Activated T-cell treated with anti-CD3 and anti-CD28 coated beads, Interleukin-2, amount 50 U/mL, for 4 hours (primary cell): ENCODE measurements at regions not wholly inside any gene's neighbourhood (a gene's known extent, or its start where the extent isn't known, plus 50 kb on each side); places are given as distances from the start of the nearest gene placed in this dataset.

Experiments used
- ATAC-seq, 2 donors: fragments of 200-7000 bp; cut with Tn5 transposase; one replicate each; pipeline ENCODE4 v1.10.0; 2021
- DNase-seq: peaks from one replicate; pipeline ENCODE4 v3.0.0-alpha.2; 2020
- H3K27me3 Mint-ChIP-seq: one replicate; pipeline ENCODE4 v1.8.0; 2021; ENCODE audit warnings: low read depth, mixed read lengths
- H3K36me3 Mint-ChIP-seq: one replicate; pipeline ENCODE4 v1.8.0; 2022; ENCODE audit warnings: mixed read lengths; ENCODE audit not compliant: insufficient read depth
- H3K4me1 Mint-ChIP-seq: one replicate; pipeline ENCODE4 v1.8.0; 2021; ENCODE audit warnings: low read depth, mixed read lengths
- H3K4me3 Mint-ChIP-seq: one replicate; pipeline ENCODE4 v1.8.0; 2021; ENCODE audit warnings: mild to moderate bottlenecking, moderate library complexity, mixed read lengths
- H3K9me3 Mint-ChIP-seq: one replicate; pipeline ENCODE4 v1.8.0; 2021; ENCODE audit warnings: mixed read lengths

- ATAC-seq (peak in 1 of 2 donors; percentile 48), DNase-seq (no peak)
- no peaks in the 10 kb centered on the region for H3K36me3 Mint-ChIP-seq
- no peak overlapping the region for H3K4me3 Mint-ChIP-seq
- H3K4me1 Mint-ChIP-seq: no peaks in the 10 kb centered on the region
- H3K9me3 Mint-ChIP-seq: no peaks in the 10 kb centered on the region
- no peaks in the 10 kb centered on the region for H3K27me3 Mint-ChIP-seq
Observed at GRCh38 chr12:89129167-89129870, 223.0 kb downstream of the DUSP6 start.

GRCh38 chr12:89126712-89127111, 225.6 kb downstream of the DUSP6 start:
- Mint-ChIP-seq H3K4me1 (no peaks in the 10 kb centered on the region), H3K27me3 (no peaks in the 10 kb centered on the region), H3K36me3 (no peaks in the 10 kb centered on the region), H3K9me3 (no peaks in the 10 kb centered on the region), H3K4me3 (no peak overlapping the region)
- ATAC-seq (no peak), DNase-seq (no peak)

DNA sequence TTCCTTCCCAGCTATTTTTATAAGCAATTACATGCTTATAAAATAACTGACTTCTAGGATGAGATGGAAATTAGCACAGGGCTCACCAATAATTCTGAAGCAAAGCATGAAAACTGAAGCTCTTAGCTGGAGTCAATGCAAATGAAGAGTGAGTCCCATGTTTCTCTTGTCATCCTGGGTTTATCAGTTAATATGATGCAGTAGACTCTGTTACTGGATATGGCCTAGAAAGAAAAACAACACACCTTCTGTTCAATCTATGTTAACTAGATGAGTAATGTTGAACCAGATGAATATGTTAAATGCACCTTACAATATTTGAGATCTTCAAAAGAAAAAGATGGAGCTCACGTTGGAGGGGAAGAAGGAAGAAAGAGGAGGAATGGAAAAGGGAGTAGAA, 229.4 kb downstream of the DUSP6 start:
- no peaks in the 10 kb centered on the region for H3K36me3 Mint-ChIP-seq
- no peaks in the 10 kb centered on the region for H3K9me3 Mint-ChIP-seq
- DNase-seq (no peak), ATAC-seq (no peak)
- H3K27me3 Mint-ChIP-seq: no peaks in the 10 kb centered on the region
- H3K4me3 Mint-ChIP-seq: no peak overlapping the region
- no peaks in the 10 kb centered on the region for H3K4me1 Mint-ChIP-seq

DNA sequence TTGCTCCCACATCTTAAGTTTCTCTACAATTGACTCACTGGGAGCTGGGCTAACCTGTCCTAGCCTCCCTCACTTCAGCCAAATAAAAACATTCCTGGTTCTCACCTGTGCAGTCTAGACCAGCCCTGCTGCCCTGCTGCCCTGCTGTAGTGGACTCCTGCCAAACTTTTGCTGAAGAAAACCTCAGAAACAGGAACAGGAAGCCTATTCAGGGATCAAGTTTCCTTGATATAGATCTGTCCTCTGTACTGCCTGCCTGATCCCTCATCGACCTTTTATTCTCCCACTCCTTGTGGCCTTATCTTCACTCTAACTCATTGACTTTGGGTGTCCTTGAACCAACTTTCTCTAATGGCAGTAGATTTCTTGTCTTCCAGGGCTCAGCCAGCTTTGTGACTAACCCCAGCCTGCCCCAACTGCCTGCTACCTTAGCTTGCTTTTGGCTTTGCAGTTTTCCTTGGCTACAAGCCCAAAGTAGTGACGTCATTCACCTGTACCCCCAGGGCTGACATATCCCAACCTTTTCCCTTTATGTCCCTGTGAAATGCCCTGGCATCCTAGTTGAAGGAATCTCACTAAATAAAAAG, 234.8 kb downstream of the DUSP6 start:
- Mint-ChIP-seq H3K36me3 (no peaks in the 10 kb centered on the region), H3K4me1 (no peaks in the 10 kb centered on the region), H3K27me3 (no peaks in the 10 kb centered on the region), H3K4me3 (no peak overlapping the region), H3K9me3 (no peaks in the 10 kb centered on the region)
- DNase-seq: no peak
- no peak for ATAC-seq

- Mint-ChIP-seq H3K27me3 (no peaks in the 10 kb centered on the region), H3K36me3 (no peaks in the 10 kb centered on the region), H3K9me3 (no peaks in the 10 kb centered on the region), H3K4me1 (no peaks in the 10 kb centered on the region), H3K4me3 (no peak overlapping the region)
- no peak for ATAC-seq
- no peak for DNase-seq
Observed at GRCh38 chr12:89111964-89112363, 240.3 kb downstream of the DUSP6 start.

DNA sequence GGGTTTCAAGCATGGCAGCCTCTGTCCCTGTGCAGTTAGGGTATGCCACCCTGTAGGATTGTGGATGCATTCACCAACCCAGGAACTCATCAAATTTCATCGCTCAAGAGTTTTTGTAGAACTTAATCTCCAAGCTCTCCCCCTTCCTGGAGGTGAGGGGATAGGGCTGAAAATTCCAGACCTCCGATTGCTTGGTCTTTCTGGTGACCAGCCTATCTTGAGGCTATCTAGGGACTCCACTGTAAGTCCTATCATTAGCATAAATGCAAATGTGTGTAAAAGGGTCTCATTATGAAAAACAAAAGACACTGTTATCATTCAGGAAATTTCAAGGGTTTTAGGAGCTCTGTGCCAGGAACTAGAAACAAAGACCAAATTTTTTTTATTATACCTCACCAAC, 244.0 kb downstream of the DUSP6 start:
- ATAC-seq: no peak
- Mint-ChIP-seq H3K27me3 (no peaks in the 10 kb centered on the region), H3K4me1 (no peaks in the 10 kb centered on the region), H3K36me3 (no peaks in the 10 kb centered on the region), H3K4me3 (no peak overlapping the region), H3K9me3 (no peaks in the 10 kb centered on the region)
- DNase-seq: no peak

GRCh38 chr12:89106950-89107349, 245.4 kb downstream of the DUSP6 start:
- H3K36me3 Mint-ChIP-seq: no peaks in the 10 kb centered on the region
- ATAC-seq: no peak
- H3K4me1 Mint-ChIP-seq: no peaks in the 10 kb centered on the region

DNA sequence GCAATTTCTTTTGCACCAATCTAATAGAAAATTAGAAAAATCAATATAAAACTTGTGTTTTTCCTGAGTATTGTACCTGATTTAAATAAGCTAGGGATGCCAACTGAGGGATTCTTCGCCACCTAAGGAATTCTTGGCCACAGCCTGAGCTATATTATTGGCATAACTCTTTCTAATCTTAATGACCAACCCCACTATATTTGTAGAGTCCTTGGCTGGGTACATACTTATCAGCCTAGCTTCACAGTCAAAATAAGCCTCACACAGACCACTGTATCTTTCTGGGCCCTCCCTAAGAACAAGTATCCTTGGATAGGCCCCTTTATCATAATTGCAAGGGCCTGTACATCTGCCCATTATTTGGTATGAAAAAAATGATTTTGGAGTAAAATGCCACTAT, 247.1 kb downstream of the DUSP6 start:
- no peaks in the 10 kb centered on the region for H3K9me3 Mint-ChIP-seq
- no peaks in the 10 kb centered on the region for H3K36me3 Mint-ChIP-seq
- no peak overlapping the region for H3K4me3 Mint-ChIP-seq
- H3K4me1 Mint-ChIP-seq: no peaks in the 10 kb centered on the region
- H3K27me3 Mint-ChIP-seq: no peaks in the 10 kb centered on the region
- ATAC-seq (no peak), DNase-seq (no peak)

More at GRCh38 chr12:89106950-89107349, 245.4 kb downstream of the DUSP6 start:
- no peaks in the 10 kb centered on the region for H3K27me3 Mint-ChIP-seq
- H3K9me3 Mint-ChIP-seq: no peaks in the 10 kb centered on the region
- H3K4me3 Mint-ChIP-seq: no peak overlapping the region
- no peak for DNase-seq

DNA sequence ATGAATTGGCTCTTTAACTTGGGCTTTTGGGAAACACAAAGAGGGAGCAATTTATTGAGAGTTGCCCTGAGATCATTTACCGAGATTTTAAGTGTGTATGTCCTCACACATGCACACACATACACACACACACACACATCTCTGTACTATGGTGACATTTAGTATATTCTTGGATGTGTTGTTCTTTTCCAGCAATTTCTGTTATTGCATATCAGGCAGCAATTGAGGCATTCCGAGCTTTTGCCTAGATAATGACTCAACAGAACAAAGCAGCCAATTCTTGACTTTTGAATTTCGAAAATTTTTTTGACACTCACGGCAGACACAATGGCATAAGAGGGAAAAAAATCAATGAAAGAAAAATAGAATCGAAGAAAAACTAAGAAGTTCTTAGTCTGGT, 248.5 kb downstream of the DUSP6 start:
- Mint-ChIP-seq H3K9me3 (no peaks in the 10 kb centered on the region), H3K27me3 (no peaks in the 10 kb centered on the region), H3K4me1 (no peaks in the 10 kb centered on the region), H3K4me3 (no peak overlapping the region), H3K36me3 (no peaks in the 10 kb centered on the region)
- DNase-seq (no peak), ATAC-seq (no peak)

GRCh38 chr12:89101440-89101839, 250.9 kb downstream of the DUSP6 start:
- Mint-ChIP-seq H3K9me3 (no peaks in the 10 kb centered on the region), H3K27me3 (no peaks in the 10 kb centered on the region), H3K36me3 (no peaks in the 10 kb centered on the region), H3K4me3 (no peak overlapping the region), H3K4me1 (no peaks in the 10 kb centered on the region)
- ATAC-seq (no peak), DNase-seq (no peak)

DNA sequence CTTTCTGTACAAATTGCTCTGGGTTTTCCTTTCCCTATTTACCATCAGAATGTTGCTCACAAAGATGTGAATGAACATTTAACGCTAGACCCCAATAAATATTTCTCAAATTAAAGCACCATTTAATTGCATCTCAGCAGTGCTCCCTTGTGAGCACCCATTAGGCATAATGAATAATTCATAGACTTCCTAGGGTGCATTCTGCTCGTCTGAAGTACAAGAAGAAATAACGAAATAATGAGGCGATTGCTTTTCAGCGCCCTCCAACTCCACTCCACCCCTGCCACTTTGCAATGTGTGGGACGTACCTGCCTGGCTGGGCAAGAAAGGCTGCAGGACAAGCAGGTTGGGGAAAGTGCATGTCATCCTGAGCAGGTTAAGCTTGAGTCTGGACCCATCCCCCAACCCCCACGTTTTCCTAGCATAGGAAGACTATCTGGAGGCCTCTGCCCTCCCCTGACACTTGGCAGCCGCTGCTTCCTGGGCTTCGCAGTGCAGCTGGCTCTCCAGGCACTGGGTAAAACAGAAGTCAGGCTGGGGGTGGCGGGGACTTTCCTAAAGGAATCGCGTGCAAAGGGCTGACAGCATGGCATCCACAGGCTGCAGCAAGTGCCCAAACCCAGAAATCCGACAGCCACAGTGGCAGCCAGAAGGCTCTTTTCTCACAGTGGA, 253.7 kb downstream of the DUSP6 start:
- ATAC-seq (no peak), DNase-seq (no peak)
- Mint-ChIP-seq H3K36me3 (no peaks in the 10 kb centered on the region), H3K4me3 (no peak overlapping the region), H3K4me1 (no peaks in the 10 kb centered on the region), H3K27me3 (no peaks in the 10 kb centered on the region), H3K9me3 (no peaks in the 10 kb centered on the region)

DNA sequence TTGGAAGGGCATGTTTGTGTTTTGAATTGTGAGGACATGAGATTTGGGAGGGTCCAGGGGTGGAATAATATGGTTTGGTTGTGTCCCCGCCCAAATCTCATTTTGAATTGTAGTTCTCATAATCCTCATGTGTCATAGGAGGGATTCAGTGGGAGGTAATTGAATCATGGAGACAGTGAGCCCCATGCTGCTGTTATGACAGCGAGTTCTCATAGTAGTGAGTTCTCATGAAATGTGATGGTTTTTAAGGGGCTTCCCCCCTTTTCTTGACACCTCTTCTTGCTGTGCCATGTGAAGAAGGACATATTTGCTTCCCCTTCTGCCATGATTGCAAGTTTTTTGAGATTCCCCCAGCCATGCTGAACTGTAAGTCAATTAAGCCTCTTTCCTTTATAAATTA, 260.0 kb downstream of the DUSP6 start:
- Mint-ChIP-seq H3K9me3 (peaks cover 18% of the 10 kb centered on the region), H3K4me3 (no peak overlapping the region), H3K36me3 (peaks cover 4% of the 10 kb centered on the region), H3K4me1 (peaks cover 22% of the 10 kb centered on the region), H3K27me3 (peaks cover 1% of the 10 kb centered on the region)
- ATAC-seq (peak; percentile 88 to 91), DNase-seq (no peak)

DNA sequence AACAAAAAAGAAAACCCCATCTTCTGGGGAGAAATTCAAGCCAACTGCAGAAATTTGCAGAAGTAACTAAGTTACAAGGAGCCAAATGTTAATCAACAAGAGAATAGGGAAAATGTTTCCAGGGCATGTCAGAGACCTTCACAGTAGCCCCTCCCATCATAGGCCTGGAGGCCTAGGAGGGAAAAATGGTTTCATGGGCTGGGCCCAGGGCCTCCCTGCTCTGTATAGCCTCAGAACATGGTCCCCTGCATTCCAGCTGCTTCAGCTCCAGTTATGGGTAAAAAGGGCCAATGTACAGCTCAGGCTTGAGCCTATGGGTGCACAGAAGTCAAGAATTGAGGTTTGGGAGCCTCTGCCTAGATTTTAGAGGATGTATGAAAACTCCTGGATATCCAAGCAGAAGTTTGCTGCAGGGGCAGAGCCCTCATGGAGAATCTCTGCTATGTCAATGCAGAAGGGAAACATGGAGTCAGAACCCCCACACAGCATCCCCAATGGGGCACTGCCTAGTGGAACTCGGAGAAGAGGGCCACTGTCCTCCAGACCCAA, 260.9 kb downstream of the DUSP6 start:
- H3K4me1 Mint-ChIP-seq: peaks cover 22% of the 10 kb centered on the region
- H3K4me3 Mint-ChIP-seq: no peak overlapping the region
- ATAC-seq (no peak), DNase-seq (no peak)
- H3K36me3 Mint-ChIP-seq: peaks cover 4% of the 10 kb centered on the region
- peaks cover 3% of the 10 kb centered on the region for H3K27me3 Mint-ChIP-seq
- H3K9me3 Mint-ChIP-seq: peaks cover 18% of the 10 kb centered on the region

- ATAC-seq: no peak
- Mint-ChIP-seq H3K4me1 (peaks cover 22% of the 10 kb centered on the region), H3K27me3 (peaks cover 3% of the 10 kb centered on the region), H3K4me3 (no peak overlapping the region), H3K36me3 (peaks cover 4% of the 10 kb centered on the region), H3K9me3 (peaks cover 18% of the 10 kb centered on the region)
- DNase-seq: no peak
Observed at GRCh38 chr12:89089264-89089663, 263.0 kb downstream of the DUSP6 start.

DNA sequence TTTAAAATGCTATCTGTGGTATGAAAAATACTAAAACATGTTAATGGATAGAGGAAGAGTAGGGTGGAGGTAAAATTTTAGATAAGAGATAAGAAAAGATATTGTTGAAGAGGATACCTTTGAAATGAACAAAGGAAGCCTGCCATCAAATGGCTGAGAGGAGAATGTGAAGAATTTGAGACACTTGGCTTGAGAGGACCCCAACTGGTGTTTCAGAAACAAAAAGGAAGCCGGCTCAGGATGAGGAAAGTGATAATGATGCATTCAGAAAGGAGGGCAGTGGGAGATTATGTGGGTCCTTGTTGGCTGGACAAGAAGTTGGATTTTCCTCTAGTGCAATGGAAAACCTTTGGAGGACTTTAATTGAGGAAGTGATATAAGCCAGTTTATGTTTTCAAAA, 264.4 kb downstream of the DUSP6 start:
- H3K27me3 Mint-ChIP-seq: peaks cover 8% of the 10 kb centered on the region
- H3K36me3 Mint-ChIP-seq: peaks cover 4% of the 10 kb centered on the region
- no peak overlapping the region for H3K4me3 Mint-ChIP-seq
- H3K9me3 Mint-ChIP-seq: peaks cover 16% of the 10 kb centered on the region
- DNase-seq (no peak), ATAC-seq (no peak)
- peaks cover 16% of the 10 kb centered on the region for H3K4me1 Mint-ChIP-seq
